ENCODE measurements at regions not wholly inside any gene's neighbourhood (a gene's known extent, or its start where the extent isn't known, plus 50 kb on each side); places are given as distances from the start of the nearest gene placed in this dataset.

DNA sequence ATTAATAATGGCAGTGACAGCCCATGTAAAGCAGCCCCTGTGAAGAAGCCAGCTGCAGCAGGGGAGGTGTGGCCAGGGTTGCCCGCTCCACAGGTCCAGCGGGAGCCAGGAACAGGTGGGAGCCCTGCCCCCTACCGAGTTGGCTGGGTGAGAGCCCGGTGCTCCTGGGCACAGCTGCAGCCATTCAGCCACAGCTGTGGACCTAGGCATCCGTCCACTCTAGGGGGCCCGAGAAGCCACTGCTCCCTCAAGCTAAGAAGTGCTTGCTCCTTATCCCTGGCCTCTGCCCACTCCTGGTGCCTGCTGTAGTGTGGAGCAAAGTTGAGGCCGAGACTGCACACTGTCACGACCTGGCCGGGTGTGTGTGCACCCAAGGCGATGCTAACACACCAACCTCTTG, 1469.0 kb downstream of the PCDH7 start:
- Mint-ChIP-seq H3K36me3 (ENCODE audit: low read depth) (no peaks in the 10 kb centered on the region), H3K4me3 (no peak overlapping the region), H3K9me3 (peaks cover 5% of the 10 kb centered on the region), H3K4me1 (ENCODE audit: low read depth) (no peaks in the 10 kb centered on the region), H3K27me3 (no peaks in the 10 kb centered on the region), H3K27ac (no peak overlapping the region)
- TF ChIP-seq, protein P1, sequence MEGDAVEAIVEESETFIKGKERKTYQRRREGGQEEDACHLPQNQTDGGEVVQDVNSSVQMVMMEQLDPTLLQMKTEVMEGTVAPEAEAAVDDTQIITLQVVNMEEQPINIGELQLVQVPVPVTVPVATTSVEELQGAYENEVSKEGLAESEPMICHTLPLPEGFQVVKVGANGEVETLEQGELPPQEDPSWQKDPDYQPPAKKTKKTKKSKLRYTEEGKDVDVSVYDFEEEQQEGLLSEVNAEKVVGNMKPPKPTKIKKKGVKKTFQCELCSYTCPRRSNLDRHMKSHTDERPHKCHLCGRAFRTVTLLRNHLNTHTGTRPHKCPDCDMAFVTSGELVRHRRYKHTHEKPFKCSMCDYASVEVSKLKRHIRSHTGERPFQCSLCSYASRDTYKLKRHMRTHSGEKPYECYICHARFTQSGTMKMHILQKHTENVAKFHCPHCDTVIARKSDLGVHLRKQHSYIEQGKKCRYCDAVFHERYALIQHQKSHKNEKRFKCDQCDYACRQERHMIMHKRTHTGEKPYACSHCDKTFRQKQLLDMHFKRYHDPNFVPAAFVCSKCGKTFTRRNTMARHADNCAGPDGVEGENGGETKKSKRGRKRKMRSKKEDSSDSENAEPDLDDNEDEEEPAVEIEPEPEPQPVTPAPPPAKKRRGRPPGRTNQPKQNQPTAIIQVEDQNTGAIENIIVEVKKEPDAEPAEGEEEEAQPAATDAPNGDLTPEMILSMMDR (IDR thresholded peaks at IDR 0.05): no peak
- H3K27me3 ChIP-seq (ENCODE audit: control insufficient read depth in 1 of 2, insufficient read depth in 2 of 2, low read length in 2 of 2): no peaks in the 10 kb centered on the region
- H3K36me3 ChIP-seq (ENCODE audit: insufficient read depth, low read length): no peaks in the 10 kb centered on the region
- no peak overlapping the region for H3K27ac ChIP-seq (ENCODE audit: low read depth in 1 of 2, low read length in 2 of 2)
- ATAC-seq (ENCODE audit: poor library complexity): no peak
- no peaks in the 10 kb centered on the region for H3K4me1 ChIP-seq (ENCODE audit: insufficient read depth, low read length)
- no peak overlapping the region for H3K4me3 ChIP-seq (ENCODE audit: low read length)
- DNase-seq: no peak
- intact Hi-C loops (cut with DNase I, micrococcal nuclease): no loop called here
- POLR2A ChIA-PET: no interaction called here
- peaks cover 0 to 12% of the 10 kb centered on the region in 2 experiments for H3K9me3 ChIP-seq (ENCODE audit: control insufficient read depth in 1 of 2, insufficient read depth in 1 of 2, low read length in 2 of 2)
- CTCF ChIA-PET: no interaction called here

DNA sequence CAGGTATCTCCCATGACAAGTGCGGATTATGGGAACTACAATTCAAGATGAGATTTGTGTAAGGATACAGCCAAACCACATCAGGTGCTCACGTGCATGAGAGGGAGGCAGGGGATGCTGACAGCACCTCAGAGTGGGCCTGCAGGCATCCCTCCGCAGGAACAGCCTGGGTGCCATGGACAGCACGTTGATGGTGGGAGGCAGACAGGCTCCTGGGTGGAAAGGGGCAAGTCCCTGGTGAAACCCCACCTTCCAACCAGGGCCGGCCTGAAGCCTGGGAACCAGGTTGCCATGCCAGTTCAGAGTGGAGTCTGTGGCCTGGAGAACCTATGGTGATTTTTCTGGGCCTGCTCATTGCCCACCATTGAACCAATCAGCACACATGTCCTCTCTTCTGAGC, 1469.6 kb downstream of the PCDH7 start:
- ChIA-PET POLR2A (no interaction called here), CTCF (no interaction called here)
- Histone ChIP-seq H3K9me3 (ENCODE audit: control insufficient read depth in 1 of 2, insufficient read depth in 1 of 2, low read length in 2 of 2) (peaks cover 0 to 12% of the 10 kb centered on the region in 2 experiments), H3K4me1 (ENCODE audit: insufficient read depth, low read length) (no peaks in the 10 kb centered on the region), H3K36me3 (ENCODE audit: insufficient read depth, low read length) (no peaks in the 10 kb centered on the region), H3K4me3 (ENCODE audit: low read length) (no peak overlapping the region), H3K27ac (ENCODE audit: low read depth in 1 of 2, low read length in 2 of 2) (no peak overlapping the region), H3K27me3 (ENCODE audit: control insufficient read depth in 1 of 2, insufficient read depth in 2 of 2, low read length in 2 of 2) (no peaks in the 10 kb centered on the region)
- Mint-ChIP-seq H3K4me3 (no peak overlapping the region), H3K27me3 (no peaks in the 10 kb centered on the region), H3K27ac (no peak overlapping the region), H3K4me1 (ENCODE audit: low read depth) (no peaks in the 10 kb centered on the region), H3K36me3 (ENCODE audit: low read depth) (no peaks in the 10 kb centered on the region), H3K9me3 (peaks cover 5% of the 10 kb centered on the region)
- ATAC-seq (ENCODE audit: poor library complexity) (no peak), DNase-seq (no peak)
- intact Hi-C loops (cut with DNase I, micrococcal nuclease): no loop called here
- TF ChIP-seq, protein P1 (IDR thresholded peaks at IDR 0.05): no peak

DNA sequence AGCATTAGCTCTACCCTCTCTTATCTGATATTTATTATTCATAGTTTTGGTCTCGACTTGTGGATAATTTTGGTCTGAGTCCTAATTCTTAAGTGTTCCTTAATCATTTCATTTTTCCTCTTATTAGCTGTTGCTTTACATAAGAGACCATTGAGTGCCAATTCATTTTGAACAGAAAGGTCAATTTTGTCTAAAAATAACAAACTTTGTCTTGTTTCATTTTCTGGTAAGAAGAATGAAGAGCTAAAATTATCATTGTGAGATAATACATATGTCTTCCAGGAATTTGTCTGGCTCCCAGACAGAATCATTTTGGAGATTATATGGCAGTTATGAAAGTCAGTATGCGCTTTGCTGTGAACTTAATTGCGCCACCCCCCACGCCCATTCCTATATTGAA, 1471.8 kb downstream of the PCDH7 start:
- H3K27ac ChIP-seq (ENCODE audit: low read depth in 1 of 2, low read length in 2 of 2): no peak overlapping the region
- no peak for DNase-seq
- no peak for ATAC-seq (ENCODE audit: poor library complexity)
- no peaks in the 10 kb centered on the region for H3K36me3 Mint-ChIP-seq (ENCODE audit: low read depth)
- peaks cover 10% of the 10 kb centered on the region for H3K9me3 Mint-ChIP-seq
- no peak overlapping the region for H3K27ac Mint-ChIP-seq
- no peak overlapping the region for H3K4me3 Mint-ChIP-seq
- no peaks in the 10 kb centered on the region for H3K4me1 Mint-ChIP-seq (ENCODE audit: low read depth)
- no peaks in the 10 kb centered on the region for H3K27me3 ChIP-seq (ENCODE audit: control insufficient read depth in 1 of 2, insufficient read depth in 2 of 2, low read length in 2 of 2)
- ChIA-PET CTCF (interaction anchor here (1.1 kb wide), 1 partner anchor 10 kb away, joined by 3 read pairs; no protein-coding TSS in a partner anchor), POLR2A (no interaction called here)
- H3K27me3 Mint-ChIP-seq: no peaks in the 10 kb centered on the region
- no peaks in the 10 kb centered on the region for H3K36me3 ChIP-seq (ENCODE audit: insufficient read depth, low read length)
- H3K4me1 ChIP-seq (ENCODE audit: insufficient read depth, low read length): no peaks in the 10 kb centered on the region
- intact Hi-C loops (cut with DNase I, micrococcal nuclease): no loop called here
- peaks cover 4 to 22% of the 10 kb centered on the region in 2 experiments for H3K9me3 ChIP-seq (ENCODE audit: control insufficient read depth in 1 of 2, insufficient read depth in 1 of 2, low read length in 2 of 2)
- H3K4me3 ChIP-seq (ENCODE audit: low read length): no peak overlapping the region
- TF ChIP-seq, protein P1 (IDR thresholded peaks at IDR 0.05): no peak
